Sigmoid colon (tissue), 4 donors: ENCODE measurements at regions not wholly inside any gene's neighbourhood (a gene's known extent, or its start where the extent isn't known, plus 50 kb on each side); places are given as distances from the start of the nearest gene placed in this dataset.

Experiments used
- POLR2AphosphoS5 ChIP-seq, 4 donors: sonication (generic); formaldehyde crosslinking; IDR thresholded peaks; one replicate each; pipeline ENCODE4 v1.6.1; 2017; ENCODE audit warnings: antibody characterized with exemption in 4 of 4
- TF ChIP-seq, protein P1 (sequence below), 4 experiments: fragments of 450-650 bp in 3 of 4; fragments of 200-600 bp in 1 of 4; IDR thresholded peaks; one replicate each; pipeline ENCODE4 v1.5.1; 2016 to 2019; ENCODE audit warnings: antibody characterized with exemption in 4 of 4, mild to moderate bottlenecking in 3 of 4, moderate library complexity in 2 of 4

DNA sequence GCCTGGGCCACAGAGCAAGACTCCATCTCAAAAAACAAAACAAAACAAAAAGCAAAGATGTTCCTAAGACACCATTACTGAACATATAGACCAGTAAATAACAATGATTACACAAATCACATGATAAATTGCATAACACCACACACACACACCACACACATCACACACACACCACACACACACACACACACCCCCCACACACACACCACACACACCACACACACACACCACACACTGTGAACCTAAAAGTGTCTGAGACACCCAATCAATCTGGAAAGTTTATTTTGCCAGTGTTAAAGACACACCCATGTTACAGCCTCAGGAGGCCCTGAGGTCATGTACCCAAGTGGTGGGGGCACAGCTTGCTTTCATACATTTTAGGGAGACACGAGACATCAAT lies 62.6 kb upstream of the ASAP2 start:
- TF ChIP-seq, protein P1, sequence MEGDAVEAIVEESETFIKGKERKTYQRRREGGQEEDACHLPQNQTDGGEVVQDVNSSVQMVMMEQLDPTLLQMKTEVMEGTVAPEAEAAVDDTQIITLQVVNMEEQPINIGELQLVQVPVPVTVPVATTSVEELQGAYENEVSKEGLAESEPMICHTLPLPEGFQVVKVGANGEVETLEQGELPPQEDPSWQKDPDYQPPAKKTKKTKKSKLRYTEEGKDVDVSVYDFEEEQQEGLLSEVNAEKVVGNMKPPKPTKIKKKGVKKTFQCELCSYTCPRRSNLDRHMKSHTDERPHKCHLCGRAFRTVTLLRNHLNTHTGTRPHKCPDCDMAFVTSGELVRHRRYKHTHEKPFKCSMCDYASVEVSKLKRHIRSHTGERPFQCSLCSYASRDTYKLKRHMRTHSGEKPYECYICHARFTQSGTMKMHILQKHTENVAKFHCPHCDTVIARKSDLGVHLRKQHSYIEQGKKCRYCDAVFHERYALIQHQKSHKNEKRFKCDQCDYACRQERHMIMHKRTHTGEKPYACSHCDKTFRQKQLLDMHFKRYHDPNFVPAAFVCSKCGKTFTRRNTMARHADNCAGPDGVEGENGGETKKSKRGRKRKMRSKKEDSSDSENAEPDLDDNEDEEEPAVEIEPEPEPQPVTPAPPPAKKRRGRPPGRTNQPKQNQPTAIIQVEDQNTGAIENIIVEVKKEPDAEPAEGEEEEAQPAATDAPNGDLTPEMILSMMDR (IDR thresholded peaks at IDR 0.05): no peak
- TF ChIP-seq POLR2AphosphoS5 (IDR thresholded peaks at IDR 0.05): no peak
